DND-41 (cell line): ENCODE measurements at regions not wholly inside any gene's neighbourhood (a gene's known extent, or its start where the extent isn't known, plus 50 kb on each side); places are given as distances from the start of the nearest gene placed in this dataset.

Experiments used
- ATAC-seq: fragments of 200-7000 bp; cut with Tn5 transposase; 3 replicates; pipeline ENCODE4 v1.9.1; 2021; ENCODE audit warnings: low read depth; ENCODE audit not compliant: insufficient read depth
- DNase-seq: peaks from one replicate; pipeline ENCODE4 v3.0.0-alpha.2; 2020
- H2AFZ ChIP-seq: 2 replicates; pipeline ENCODE4 v1.6.0; 2012; ENCODE audit warnings: low read depth, low read length
- H3K27ac ChIP-seq: 2 replicates; pipeline ENCODE4 v1.5.1; 2012; ENCODE audit warnings: low read length, inconsistent platforms
- H3K27me3 ChIP-seq: fragments of 200-600 bp; sonication (generic); 2 replicates; pipeline ENCODE4 v1.6.0; 2012; ENCODE audit warnings: low read length, mild to moderate bottlenecking, inconsistent platforms; ENCODE audit not compliant: insufficient read depth, poor library complexity
- H3K36me3 ChIP-seq: 2 replicates; pipeline ENCODE4 v1.5.1; 2012; ENCODE audit warnings: low read length, inconsistent platforms; ENCODE audit not compliant: insufficient read depth
- H3K4me1 ChIP-seq: 2 replicates; pipeline ENCODE4 v1.5.1; 2012; ENCODE audit warnings: mild to moderate bottlenecking, low read length; ENCODE audit not compliant: insufficient read depth
- H3K4me2 ChIP-seq: 2 replicates; pipeline ENCODE4 v1.6.0; 2012; ENCODE audit warnings: mild to moderate bottlenecking, moderate library complexity, low read length, inconsistent platforms; ENCODE audit not compliant: insufficient read depth
- H3K4me3 ChIP-seq, 2 experiments: fragments of 200-600 bp in 1 of 2; shearing (Covaris generic) in 1 of 2; 2 replicates each; pipeline ENCODE4 v1.5.1; 2012 to 2016; ENCODE audit warnings: inconsistent platforms in 2 of 2, low read length in 2 of 2, mild to moderate bottlenecking in 2 of 2, low read depth in 1 of 2, moderate library complexity in 1 of 2
- H3K79me2 ChIP-seq: 2 replicates; pipeline ENCODE4 v1.6.0; 2012; ENCODE audit warnings: low read length, inconsistent platforms; ENCODE audit not compliant: insufficient read depth
- H3K9ac ChIP-seq: 2 replicates; pipeline ENCODE4 v1.6.0; 2012; ENCODE audit warnings: low read depth, mild to moderate bottlenecking, inconsistent platforms, low read length, moderate library complexity
- H3K9me3 ChIP-seq: 2 replicates; pipeline ENCODE4 v1.5.1; 2012; ENCODE audit warnings: low read length, moderate library complexity, mild to moderate bottlenecking, inconsistent platforms; ENCODE audit not compliant: insufficient read depth, severe bottlenecking
- H4K20me1 ChIP-seq: 2 replicates; pipeline ENCODE4 v1.6.0; 2012; ENCODE audit warnings: low read length; ENCODE audit not compliant: insufficient read depth
- EZH2 ChIP-seq: IDR thresholded peaks from 3 replicates; pipeline ENCODE4 v1.6.1; 2012; ENCODE audit warnings: borderline replicate concordance, low read depth, mild to moderate bottlenecking, moderate library complexity, low read length, inconsistent platforms; ENCODE audit not compliant: severe bottlenecking
- TF ChIP-seq, protein P1 (sequence below): IDR thresholded peaks from 2 replicates; pipeline ENCODE4 v1.5.1; 2012; ENCODE audit warnings: borderline replicate concordance, low read length, moderate library complexity, mild to moderate bottlenecking; ENCODE audit not compliant: poor library complexity, severe bottlenecking; ENCODE audit errors: extremely low read depth

DNA sequence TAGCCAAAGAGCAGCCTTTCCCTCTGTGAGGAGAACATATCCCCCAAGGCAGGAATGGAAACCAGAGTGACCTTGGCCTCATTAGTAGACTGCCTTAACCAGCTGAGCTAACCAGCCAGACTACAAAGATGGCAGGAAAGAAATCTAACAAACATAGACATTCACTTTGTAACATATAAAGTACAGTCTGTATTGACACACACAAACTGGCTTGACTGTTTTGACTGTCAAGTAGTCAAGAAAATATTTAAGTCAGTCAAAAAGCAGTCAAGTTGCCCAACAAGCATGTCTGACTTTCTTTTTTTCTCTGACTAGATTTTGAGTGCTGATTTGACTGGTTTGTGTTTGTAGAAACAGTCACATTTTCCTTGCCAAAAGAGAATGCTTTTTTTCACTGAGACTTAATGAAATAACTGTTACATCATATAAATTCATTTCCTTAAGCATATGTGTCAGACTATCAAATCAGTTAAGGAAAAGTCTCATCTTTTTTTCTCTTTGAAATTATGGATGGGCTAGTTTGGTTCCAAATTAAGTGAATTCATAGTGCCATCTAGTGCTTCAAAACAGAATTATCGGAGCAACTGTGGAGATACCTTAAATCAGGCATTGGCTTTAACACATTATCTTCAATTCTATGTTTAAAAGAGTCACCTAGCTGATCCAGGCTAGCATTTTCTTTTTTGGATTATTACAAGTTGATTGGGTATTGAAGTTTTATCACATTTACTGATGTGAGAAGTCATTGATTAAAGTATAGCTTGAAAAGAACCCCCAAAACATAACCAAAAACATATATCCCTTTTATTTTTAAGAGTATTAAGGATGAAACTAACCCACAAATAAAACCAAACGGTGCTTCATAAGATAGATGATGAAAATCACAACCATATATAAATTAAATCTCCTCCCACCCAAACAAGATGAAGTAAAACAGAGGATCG lies 75.0 kb downstream of the ATP6V1G3 start:
- H3K79me2 ChIP-seq, result no peaks in the 10 kb centered on the region
- H3K4me1 ChIP-seq, result peaks cover 5% of the 10 kb centered on the region
- no peaks in the 10 kb centered on the region for H3K36me3 ChIP-seq
- H3K9me3 ChIP-seq, result no peaks in the 10 kb centered on the region
- TF ChIP-seq, protein P1, sequence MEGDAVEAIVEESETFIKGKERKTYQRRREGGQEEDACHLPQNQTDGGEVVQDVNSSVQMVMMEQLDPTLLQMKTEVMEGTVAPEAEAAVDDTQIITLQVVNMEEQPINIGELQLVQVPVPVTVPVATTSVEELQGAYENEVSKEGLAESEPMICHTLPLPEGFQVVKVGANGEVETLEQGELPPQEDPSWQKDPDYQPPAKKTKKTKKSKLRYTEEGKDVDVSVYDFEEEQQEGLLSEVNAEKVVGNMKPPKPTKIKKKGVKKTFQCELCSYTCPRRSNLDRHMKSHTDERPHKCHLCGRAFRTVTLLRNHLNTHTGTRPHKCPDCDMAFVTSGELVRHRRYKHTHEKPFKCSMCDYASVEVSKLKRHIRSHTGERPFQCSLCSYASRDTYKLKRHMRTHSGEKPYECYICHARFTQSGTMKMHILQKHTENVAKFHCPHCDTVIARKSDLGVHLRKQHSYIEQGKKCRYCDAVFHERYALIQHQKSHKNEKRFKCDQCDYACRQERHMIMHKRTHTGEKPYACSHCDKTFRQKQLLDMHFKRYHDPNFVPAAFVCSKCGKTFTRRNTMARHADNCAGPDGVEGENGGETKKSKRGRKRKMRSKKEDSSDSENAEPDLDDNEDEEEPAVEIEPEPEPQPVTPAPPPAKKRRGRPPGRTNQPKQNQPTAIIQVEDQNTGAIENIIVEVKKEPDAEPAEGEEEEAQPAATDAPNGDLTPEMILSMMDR, result peak; percentile 84
- TF ChIP-seq EZH2, result no peak
- DNase-seq, result no peak
- H3K27ac ChIP-seq, result peak overlapping the region; percentile 4; the same call in 1 of the 2 replicates
- no peaks in the 10 kb centered on the region for H3K27me3 ChIP-seq
- ATAC-seq, result peak; percentile 90
- no peaks in the 10 kb centered on the region for H4K20me1 ChIP-seq
- no peak overlapping the region for H3K9ac ChIP-seq
- H3K4me2 ChIP-seq, result no peak overlapping the region
- no peak overlapping the region for H2AFZ ChIP-seq
- no peak overlapping the region for H3K4me3 ChIP-seq

DNA sequence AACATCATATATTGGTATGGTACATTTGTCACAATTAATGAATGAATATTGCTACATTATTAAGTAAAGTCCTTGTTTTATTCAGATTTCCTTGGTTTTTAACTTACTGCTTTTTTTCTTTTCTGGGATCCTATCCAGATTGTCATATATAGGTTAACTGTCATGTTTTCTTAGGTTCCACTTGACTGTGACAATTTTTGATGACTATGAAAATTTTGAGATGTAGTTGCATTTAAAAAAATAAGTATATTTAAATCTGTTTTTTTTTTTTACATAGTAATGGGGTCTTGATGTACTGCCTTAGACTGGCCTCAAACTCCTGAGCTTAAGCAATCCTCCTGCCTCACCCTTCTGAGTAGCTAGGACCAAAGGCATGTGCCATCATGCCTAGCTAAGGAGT lies 76.8 kb downstream of the ATP6V1G3 start:
- Histone ChIP-seq H4K20me1 (no peaks in the 10 kb centered on the region), H3K4me3 (no peak overlapping the region), H3K27ac (no peak overlapping the region), H3K79me2 (no peaks in the 10 kb centered on the region), H3K27me3 (no peaks in the 10 kb centered on the region), H3K4me2 (no peak overlapping the region), H3K36me3 (no peaks in the 10 kb centered on the region), H3K4me1 (peaks cover 5% of the 10 kb centered on the region), H3K9me3 (no peaks in the 10 kb centered on the region), H2AFZ (no peak overlapping the region), H3K9ac (no peak overlapping the region)
- no peak for TF ChIP-seq EZH2
- TF ChIP-seq, protein P1, result no peak
- DNase-seq (no peak), ATAC-seq (no peak)

DNA sequence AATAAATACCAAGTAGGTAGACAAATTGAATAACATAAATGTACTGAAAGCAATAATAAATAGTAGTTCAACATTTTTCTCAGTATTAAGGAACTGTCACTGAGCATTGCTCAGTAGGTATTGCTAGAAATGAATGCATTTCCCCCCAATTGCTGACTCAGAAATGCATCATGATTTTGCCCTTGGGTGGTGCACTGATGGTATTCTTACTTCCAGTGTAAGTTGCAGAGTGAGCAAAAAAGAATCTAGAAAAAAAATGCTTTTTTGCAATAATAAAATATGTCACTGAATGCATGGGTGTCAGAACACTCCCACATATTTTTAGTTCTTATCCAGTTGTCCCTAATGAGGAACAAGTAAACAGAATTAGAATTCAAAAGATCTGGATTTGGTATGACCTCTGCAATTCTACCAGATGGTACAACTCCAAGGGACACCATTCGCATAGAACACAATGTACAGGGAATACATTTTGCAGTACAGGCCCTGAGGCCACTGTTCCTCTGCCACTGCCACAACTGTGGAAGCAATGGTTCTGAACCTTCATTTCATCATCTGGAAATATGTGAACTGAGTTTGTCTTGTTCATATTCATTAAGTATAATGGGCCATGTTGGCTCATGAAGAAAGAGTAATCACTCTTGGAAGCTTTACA lies 78.0 kb downstream of the ATP6V1G3 start:
- Histone ChIP-seq H3K27ac (no peak overlapping the region), H3K27me3 (no peaks in the 10 kb centered on the region), H2AFZ (no peak overlapping the region), H3K9ac (no peak overlapping the region), H3K4me3 (no peak overlapping the region), H3K4me2 (no peak overlapping the region), H3K79me2 (no peaks in the 10 kb centered on the region), H4K20me1 (no peaks in the 10 kb centered on the region), H3K9me3 (no peaks in the 10 kb centered on the region), H3K4me1 (peaks cover 5% of the 10 kb centered on the region), H3K36me3 (no peaks in the 10 kb centered on the region)
- TF ChIP-seq EZH2, result no peak
- TF ChIP-seq, protein P1, result no peak
- no peak for ATAC-seq
- no peak for DNase-seq
